Stimulated activated CD4-positive, alpha-beta T cell treated with anti-CD3 and anti-CD28 coated beads, Interleukin-1b, Interleukin-23, amount 100 ng/mL, for 4 hours (primary cell): ENCODE measurements at regions not wholly inside any gene's neighbourhood (a gene's known extent, or its start where the extent isn't known, plus 50 kb on each side); places are given as distances from the start of the nearest gene placed in this dataset.

Experiments used
- DNase-seq, 2 donors: peaks; one replicate each; pipeline ENCODE4 v3.0.0-alpha.2; 2020; ENCODE audit warnings: low read depth in 2 of 2

DNA sequence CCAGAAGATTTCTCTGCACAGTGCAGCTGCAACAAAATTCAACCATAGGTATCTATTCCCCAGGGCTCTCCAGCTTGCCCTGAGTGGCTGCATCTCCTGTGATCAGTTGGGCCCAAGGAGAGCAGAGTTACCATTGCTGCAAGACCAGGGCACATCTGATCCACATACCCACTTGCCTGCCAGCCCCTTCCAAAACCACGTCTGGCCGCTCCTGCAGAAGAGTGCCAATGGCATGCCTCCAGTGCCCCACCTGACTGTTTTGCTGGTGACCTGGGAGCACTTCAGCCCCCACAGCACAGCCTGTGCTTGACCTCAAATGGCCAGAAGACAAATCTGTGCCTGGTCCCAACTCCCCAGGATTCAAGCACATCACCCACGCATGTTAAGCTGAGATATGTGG, 526.1 kb upstream of the GBE1 start:
- no peak for DNase-seq

DNA sequence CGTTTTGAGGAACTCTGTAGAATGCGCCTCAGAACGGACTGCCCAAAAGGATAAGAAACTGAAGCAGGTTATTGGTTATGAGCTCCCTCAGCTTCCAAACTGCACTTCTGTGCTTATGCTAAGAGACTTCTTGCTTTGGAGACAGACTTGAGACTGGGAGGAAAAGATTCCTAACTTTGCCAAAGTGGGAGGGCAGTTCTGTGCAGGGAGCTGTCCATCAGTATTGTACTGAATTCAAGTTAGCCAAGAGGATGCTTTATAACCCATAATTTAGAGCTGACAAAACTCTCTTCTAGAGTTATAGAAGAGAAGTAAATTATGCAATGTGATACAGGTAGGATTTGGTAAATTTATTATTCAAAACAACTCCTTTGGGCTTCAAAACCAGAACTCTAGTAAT, 519.8 kb upstream of the GBE1 start:
- DNase-seq, result no peak

DNA sequence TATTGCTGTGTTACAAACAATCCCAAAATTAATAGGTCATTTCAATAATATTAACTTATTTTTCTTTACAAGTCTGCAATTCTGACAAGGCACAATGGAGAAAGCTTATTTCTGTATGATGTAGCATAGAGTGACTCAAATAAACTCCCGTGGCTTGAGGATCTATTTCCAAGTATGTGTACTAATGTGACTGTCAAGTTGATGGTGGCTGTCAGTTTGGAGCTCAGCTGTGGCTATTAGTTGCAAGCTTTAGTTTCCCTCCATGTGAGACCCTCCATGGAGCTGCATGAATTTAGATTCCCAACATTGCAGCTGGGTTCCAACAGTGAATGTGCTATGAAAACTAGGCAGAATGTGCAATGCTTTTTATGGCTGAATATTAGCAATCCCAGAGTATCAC, 515.5 kb upstream of the GBE1 start:
- no peak for DNase-seq

DNA sequence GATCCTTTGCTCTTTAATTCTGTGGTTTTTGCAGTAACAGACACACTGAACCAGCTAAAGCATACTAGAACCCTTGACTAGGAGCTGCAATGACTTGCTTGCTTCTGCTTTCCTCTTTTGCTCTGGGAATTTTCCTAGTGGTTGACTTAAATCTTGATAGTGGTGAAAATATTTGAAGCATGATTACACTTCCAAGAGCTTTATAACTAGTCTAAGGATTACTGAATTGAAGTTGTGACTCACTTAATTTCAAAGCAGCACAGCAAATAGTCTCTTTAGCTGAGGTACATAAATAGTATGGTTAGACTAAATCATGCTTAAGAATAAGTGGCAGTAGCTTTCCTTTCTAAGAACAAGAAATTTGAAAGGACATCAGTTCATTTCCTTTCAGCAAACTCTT, 513.5 kb upstream of the GBE1 start:
- no peak for DNase-seq

DNA sequence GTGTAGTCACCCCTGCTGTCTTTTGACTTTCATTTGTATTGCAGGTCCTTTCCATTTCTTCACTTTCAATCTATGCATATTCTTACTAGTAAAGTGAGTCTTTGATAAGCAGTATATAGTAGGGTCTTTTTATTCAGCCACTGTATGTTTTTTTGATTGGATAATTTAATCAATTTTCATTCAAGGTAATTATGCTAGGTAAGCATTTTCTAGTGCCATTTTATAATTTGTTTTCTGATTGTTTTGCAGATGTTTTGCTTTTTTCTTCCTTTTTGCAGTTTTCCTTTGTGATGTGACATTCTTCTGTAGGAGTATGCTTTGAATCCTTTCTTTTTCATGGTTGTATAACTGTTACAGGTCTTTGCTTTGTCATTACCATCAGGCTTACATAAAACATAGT, 504.3 kb upstream of the GBE1 start:
- no peak for DNase-seq

DNA sequence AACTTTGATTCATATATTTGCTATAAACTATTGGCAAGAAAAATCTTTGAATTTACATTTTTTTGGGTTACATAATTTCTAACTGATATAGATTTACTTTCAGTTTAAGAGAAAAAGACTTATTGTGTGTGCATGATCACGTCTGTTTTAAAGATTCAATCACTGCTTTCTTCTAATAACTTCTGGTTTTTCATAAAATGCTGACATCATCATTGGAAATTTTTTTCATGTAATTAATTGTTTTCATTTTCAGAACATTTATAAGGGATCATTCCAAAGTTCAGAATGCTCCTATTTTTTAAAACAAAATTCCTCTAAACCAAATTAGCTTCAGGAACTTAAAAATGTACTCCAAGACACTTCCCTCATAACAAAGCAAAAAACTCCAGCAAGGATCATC, 500.7 kb upstream of the GBE1 start:
- no peak for DNase-seq

DNA sequence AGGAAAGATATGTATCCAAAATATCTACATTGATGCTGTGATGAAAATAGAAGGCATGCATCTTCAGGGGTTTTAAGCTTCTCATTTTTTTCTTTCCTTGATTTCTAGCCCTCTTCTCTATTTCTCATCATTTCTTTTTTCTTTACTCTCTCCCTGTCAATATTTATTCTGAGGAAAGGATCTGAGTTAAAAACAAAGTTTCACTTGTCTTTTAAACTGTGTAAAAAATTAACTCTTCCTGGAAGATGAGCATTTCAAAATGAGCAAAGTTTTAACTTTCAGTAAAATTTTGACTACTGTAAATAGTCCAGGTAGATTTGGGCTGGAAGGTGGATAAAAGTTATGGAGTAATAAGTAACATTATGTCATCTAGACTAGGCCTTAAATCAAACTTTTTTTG, 500.2 kb upstream of the GBE1 start:
- DNase-seq, result no peak

DNA sequence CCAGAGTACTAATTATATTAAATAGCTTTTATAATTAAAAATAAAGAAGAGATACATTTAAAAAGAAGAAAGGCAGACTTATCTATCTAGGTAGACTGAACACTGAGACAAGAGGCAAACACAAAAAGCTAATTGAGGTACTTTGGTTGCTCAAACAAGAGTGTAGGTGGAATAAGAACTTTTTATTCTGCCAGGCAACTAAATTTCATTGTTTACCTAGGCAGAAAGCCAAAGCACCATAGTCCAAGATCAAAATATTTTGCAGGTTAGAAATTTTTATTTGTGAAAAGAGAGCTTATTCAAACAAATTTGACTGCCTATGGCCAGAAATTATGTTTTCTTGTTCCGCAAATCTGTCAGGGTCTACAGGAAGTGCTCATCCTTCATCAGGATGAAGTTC, 499.6 kb upstream of the GBE1 start:
- no peak for DNase-seq

DNA sequence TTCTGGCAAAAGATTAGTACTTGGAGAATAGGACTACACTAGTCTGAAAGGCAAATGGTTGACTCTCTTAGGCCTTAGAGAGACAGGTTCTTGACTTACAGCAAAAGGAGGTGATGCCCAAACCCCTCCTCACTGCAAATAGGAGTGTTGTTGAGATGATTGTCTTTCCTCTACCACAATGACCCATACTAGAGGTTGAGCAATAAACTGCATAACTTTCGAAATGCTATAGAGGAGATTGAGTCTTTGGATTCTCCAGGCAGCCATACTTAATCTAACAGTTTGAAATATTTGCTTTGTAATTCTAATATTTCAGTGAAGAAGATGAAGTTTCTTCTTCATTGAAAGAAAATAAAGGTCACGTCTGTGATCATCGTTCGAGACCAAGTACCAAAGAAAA, 498.5 kb upstream of the GBE1 start:
- DNase-seq, result no peak

DNA sequence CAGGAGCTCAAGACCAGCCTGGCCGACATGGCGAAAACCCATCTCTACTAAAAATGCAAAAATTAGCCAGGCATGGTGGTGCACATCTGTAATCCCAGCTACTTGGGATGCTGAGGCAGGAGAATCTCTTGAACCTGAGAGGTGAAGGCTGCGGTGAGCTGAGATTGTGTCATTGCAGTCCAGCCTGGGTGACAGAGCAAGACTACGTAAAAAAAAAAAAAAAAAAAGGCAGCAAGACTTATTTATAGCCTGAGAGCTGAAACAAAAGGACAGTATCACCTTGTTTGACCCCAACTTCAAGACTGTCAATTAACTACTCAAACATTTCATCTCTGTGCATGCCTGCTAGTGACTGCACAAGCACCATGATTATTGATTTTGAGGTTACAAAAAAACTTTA, 478.9 kb upstream of the GBE1 start:
- no peak for DNase-seq

DNA sequence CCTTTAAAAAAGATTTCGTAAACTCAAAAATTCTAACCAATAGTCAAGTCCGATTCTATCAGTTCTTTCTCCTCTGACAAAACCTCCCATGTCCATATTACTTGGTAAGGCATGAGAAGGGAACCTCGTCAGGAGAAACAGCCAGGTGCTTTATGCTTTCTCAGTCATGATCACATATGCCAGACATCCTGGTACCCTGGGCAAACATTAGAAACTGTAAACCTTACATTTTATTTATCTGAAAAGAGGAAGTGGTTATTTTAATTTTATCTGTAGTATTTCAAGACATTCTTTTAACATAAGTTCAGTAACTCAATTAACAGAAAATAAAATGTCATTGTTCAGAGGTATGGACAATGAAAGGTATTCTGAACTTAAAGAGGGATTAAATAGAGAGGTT, 474.8 kb upstream of the GBE1 start:
- DNase-seq, result no peak

DNA sequence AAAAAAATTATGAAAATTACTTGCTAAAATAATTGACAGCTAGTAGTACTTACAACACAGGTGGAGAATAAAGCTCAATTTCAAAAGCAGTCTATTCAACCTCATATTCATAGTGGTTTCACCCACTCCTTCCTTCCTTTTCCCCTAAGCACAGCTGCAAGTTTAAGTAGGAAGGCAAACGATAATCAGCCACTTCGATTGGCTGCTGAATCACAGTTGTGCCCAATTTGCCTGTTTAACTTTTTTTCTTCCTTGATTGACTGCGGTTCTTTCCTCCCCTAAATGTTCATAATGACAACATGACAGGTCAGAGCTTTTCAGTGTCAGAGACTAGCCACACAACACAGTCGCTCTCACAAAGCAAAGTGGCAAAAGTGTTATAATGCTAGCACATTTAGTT, 468.0 kb upstream of the GBE1 start:
- no peak for DNase-seq

DNA sequence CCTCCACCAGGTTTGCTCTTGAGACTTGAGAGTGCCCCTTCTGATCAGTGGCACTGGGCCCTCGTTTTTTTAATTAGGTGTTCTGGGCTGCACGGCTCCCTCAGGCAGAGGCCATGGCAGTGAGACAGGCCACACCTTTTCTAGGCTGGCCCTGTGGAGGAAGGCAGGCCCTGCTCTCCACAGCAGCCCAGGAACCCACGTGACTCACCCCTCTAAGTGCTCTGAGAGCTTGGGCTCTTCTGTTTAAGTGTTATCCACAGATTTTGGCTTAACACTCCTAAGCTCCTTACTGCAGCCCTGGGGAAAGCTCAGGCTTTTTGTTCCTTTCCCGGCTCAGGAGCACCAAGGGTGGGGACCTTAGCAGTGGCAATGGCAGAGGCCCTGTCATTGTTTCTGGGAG, 463.2 kb upstream of the GBE1 start:
- no peak for DNase-seq

DNA sequence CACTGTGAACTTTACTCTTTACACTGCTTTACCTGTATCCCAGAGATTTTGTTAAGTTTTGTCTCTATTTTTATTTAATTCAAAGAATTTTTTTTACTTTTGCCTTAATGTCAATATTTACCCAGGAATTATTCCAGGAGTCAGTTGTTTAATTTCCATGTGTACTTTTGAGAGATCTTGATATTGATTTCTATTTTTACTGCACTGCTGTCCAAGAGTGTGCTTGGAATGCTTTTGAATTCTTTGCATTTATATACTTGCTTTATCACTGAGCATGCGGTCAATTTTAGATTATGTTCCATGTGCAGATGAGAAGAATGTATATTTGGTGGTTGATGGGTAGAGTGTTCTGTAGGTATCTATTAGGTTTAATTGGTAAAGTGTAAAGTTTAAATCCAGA, 461.0 kb upstream of the GBE1 start:
- DNase-seq, result no peak

DNA sequence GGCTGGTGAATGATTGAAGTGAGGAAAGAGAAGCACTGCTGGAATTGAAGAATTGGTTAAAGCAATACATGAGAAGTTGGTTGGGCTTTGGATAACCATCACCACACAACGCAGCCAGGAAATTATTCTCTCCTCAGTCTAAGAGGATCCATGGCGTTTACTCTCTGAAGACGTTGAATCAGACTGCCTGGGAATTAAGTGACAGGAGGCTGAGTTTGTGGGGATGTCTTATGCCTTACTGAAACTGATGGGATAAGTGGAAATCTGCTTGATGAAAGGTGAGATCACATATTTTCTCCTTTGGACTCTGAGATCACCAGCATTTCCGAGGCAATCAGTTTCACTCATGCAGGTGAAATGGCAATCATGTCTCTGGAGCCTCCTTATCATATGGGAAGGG, 456.1 kb upstream of the GBE1 start:
- no peak for DNase-seq

DNA sequence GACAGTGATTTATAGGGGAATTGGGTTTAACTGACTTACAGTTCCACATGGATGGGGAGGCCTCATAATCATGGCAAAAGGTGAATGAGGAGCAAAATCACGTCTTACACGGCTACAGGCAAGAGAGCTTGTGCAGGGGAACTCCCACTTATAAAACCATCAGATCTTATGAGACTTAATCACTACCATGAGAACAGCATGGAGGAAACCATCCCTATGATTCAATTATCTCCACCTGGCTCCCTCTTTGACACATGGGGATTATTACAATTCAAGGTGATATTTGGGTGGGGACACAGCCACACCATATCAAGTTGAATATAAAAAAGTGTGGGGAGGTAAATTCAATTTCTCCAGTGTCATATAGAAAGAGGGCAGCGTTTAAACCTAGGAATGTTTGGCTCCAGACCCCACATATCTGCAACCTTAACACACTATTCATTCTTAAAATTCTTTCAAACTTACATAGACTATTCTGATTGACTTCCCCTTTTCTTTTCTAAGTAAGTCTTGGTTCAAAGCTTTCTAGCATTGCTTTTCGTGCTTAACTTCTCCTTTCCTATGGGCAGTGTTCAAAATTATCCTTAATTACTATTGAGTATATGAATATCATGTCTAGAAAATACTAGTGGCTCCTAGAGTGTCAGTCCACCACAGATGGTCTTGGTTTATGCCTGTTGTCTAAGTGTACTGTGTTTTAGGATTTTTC, 446.7 kb upstream of the GBE1 start:
- DNase-seq, result no peak

DNA sequence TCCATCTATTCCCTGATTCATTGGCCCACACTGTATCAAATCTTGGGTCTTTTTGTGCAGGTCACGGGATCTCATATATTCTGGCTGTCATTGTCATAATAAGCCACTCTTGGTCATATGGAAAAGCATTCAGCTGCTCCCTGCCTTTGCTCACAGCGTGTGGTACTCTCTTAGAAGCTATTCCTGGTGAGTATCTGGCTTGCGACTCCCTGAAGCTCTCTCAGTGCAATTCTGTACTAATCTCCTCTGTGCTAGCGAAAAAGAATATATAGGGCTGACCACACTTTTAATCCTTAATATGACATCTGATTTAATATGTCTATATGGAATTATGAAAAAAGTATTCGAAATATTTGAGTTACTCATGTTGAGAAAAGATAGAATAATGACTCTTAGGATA, 440.8 kb upstream of the GBE1 start:
- DNase-seq, result no peak

DNA sequence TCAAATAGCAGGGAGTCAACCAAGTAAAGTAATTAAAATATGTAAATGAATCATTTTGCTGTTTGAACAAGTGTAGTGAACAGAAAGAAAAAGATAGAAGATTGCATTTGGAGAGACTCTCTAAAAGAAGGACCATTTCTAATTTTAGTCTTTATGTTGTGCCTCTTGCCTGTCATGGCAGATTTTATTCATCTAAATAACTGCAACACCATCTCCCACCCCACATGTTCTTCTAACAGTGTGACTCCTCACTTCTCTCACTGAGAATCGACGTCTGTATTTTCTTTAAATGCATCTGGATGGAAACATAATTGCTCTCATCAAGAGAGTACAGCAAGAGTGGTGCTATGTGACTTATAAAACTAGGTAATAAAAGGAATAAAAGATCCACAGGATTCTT, 439.9 kb upstream of the GBE1 start:
- DNase-seq, result no peak

DNA sequence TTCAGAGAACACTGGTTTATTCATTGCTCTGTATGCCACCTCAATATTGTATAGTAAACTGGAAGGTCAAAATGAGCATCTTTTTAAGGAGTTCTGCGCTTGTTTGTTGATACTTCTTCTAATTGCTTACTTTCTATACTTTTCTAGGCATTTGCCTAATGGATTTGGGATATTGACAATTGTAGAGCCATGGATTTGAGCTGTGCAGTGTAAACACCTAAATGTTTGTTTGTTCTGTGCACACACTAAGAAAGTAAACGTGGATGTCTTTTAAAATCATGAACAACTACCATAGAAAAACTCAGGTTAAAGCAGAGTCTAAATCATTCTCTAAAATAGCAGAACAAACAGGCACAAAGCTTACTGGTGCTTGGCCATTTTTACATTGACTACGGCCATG, 436.6 kb upstream of the GBE1 start:
- no peak for DNase-seq

DNA sequence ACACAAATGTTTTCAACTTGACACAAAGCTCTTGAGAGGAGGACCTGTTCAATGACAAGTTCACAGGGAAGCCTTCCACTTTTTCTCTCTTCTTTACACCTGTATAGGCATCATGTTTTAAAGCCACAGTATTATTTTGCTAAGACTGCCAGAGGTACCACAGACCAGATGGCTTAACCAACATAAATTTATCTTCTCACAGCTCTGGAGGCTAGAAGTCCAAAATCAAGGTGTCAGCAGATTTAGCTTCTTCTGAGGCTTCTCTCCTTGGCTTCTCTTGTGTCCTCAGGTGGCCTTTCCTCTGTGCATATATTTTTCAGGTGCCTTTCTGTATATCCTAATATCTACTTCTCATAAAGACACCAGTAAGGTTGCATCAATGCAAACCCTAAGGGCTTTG, 435.2 kb upstream of the GBE1 start:
- DNase-seq, result no peak

DNA sequence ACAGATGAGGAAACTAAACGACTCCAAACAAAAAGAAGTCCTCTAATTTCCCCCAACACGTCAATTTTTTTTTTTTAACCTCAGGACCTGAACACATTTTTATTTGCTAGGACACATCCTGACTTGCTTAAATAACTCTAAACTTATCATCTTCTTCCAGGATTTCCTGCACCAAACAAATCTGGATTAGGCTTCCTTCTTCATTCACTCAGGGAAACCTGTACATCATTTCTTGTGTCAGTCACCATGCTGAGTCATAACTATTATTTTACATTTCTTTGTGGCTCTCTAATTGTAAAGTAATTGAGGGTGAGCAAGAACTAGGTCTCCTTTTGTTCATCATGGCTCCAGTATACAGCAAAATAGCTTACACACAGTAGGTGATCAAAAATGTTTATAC, 433.4 kb upstream of the GBE1 start:
- DNase-seq, result no peak

DNA sequence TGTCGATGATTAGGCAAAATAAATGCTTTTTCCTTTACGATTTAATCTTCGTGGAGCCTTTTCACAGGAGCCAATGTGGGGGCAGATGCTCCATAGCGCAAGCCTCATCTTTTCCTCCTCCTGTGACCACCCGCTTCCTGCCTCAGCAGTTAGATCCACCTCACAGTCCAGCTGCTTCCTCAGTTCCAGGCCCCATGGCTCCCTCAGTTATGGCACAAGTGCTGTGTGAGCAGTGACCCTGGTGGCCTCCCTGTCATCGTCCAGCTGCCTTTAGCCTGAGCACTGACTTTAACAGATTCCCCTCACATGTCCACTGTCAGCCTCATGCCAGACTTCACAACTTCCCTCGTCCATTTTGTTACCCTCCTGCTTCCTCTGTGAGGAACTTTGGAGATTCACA, 424.6 kb upstream of the GBE1 start:
- DNase-seq, result no peak

DNA sequence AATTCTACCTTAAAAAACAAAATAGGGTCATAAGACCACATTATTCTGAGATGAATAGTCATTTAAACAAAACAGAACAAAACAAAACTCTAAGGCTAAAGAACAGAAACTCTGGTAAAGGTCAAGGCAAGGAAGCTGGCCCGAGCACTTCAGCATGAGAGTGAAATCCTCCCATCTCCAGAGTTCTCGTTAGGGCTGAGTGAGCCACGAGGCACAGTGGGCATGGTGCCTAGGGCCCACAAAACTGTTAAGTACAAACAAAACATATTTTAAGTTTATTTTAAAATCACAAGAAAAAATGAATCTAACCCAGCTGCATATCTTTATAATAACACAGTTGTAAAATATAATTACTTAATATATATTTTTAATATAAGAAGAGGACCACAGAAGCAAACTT, 417.8 kb upstream of the GBE1 start:
- DNase-seq, result no peak

DNA sequence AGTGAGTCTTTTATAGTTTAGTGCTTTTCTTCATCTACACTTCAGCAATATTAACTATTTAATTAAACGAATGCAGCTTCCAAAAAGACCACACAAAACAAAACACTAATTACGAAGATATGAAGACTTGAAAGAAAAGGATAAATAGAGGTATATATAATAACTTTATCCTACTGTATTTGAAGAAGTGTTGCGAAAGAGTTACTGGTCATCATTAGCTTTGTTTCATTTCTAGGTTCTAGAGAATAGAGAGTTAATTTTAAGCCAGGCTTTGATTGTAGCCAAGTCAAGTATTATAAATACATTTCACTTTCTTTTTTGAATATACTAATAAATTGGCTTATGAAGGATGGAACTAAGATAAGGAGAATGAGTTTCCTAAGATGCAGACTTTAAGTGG, 416.8 kb upstream of the GBE1 start:
- no peak for DNase-seq

DNA sequence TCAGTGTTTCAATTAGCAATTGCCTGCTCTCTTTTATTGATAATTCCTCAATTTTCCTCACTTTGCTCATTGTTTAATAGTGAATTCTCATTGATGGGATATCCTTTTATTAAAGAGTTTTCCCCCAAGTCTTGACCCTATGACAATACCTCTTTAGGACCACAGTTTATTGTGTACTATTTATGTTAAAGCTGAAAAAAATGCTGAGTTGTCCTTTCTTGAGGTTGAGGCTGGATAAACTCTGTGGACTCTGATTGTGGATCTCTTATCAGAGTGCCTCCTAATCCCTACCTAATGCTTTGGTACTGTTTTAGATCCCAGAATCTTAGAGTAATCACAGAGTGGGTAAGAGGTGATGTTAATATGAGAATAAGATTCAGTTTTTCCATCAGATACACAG, 416.3 kb upstream of the GBE1 start:
- DNase-seq, result no peak
